ENCODE measurements at regions not wholly inside any gene's neighbourhood (a gene's known extent, or its start where the extent isn't known, plus 50 kb on each side); places are given as distances from the start of the nearest gene placed in this dataset.

DNA sequence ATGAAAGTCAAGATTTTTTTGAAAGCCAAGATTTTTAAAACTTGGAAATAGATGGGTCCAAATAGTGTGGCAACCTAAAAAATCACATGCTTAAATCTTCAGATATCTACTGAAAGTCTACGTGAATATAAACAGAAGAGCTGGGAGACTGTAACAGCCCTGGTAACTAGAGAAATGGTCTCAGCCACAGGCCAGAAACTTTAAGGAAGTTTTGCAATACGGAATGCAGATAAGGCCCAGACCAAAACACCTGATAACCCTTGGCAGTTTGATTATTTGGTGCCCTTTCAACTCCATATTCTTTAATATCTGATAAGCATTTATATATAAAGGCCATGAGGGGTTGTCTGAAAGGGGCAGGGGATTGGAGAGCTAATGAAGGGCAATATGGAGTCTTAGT is 537.3 kb upstream of the TGFBR2 start:
- Mint-ChIP-seq H3K27ac (no peak overlapping the region), H3K4me3 (no peak overlapping the region), H3K36me3 (ENCODE audit: low read depth) (no peaks in the 10 kb centered on the region), H3K4me1 (peaks cover 2% of the 10 kb centered on the region), H3K9me3 (ENCODE audit: low read depth) (peaks cover 5% of the 10 kb centered on the region), H3K27me3 (peaks cover 4% of the 10 kb centered on the region)
- intact Hi-C loops (cut with DNase I, micrococcal nuclease): no loop called here
- POLR2A ChIA-PET: no interaction called here
- CTCF ChIA-PET: no interaction called here
- DNase-seq (no peak), ATAC-seq (no peak)

DNA sequence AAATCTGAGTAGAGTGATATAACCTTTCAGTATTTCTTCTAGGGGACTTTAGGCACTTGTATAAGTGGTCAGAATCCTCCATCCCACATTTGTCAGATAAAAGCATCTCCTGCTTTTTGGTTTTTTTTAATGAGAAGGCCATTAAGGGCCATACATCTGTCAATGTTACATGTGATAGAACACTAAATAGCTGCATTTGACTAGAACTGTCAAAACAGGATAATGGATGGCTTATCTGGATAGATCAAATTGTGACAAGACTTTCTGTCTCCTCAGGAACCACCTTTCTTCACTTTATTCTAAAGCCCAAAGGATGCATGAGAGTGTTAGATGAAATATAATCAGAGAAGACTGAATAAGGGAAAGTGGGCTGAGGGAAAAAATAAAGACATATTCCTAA is 533.4 kb upstream of the TGFBR2 start:
- no peak for DNase-seq
- no peak for ATAC-seq
- ChIA-PET POLR2A (no interaction called here), CTCF (interaction anchor here (1.2 kb wide), 1 partner anchor 126 kb away, joined by 4 read pairs; no protein-coding TSS in a partner anchor)
- Mint-ChIP-seq H3K36me3 (ENCODE audit: low read depth) (no peaks in the 10 kb centered on the region), H3K9me3 (ENCODE audit: low read depth) (no peaks in the 10 kb centered on the region), H3K27me3 (no peaks in the 10 kb centered on the region), H3K4me3 (no peak overlapping the region), H3K4me1 (peaks cover 2% of the 10 kb centered on the region), H3K27ac (no peak overlapping the region)
- intact Hi-C loops (cut with DNase I, micrococcal nuclease): no loop called here

DNA sequence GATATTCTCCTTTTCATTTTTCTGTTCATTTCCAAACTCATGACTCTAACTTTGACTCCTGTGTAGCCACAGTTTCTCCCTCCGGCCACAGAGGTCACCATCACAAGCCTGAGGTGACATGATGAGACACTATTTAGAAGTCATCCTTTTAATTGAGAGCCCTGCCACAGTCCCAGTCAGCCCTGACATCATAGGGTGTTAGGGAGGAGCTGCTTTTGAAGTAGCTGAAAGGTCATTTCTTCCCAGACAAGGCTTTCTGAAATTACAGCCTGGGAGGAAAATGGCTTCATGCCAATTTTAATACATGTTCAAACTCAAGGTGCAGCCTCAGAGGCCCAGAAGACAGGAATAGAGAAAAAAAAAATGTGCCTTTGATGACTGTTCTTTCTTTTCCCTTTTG is 532.8 kb upstream of the TGFBR2 start:
- CTCF ChIA-PET: interaction anchor here (0.8 kb wide), 1 partner anchor 124 kb away, joined by 3 read pairs; no protein-coding TSS in a partner anchor
- H3K4me1 Mint-ChIP-seq: peaks cover 2% of the 10 kb centered on the region
- POLR2A ChIA-PET: no interaction called here
- H3K4me3 Mint-ChIP-seq: no peak overlapping the region
- intact Hi-C loops (cut with DNase I, micrococcal nuclease): no loop called here
- no peaks in the 10 kb centered on the region for H3K36me3 Mint-ChIP-seq (ENCODE audit: low read depth)
- H3K9me3 Mint-ChIP-seq (ENCODE audit: low read depth): no peaks in the 10 kb centered on the region
- DNase-seq (peak; percentile 15), ATAC-seq (peak; percentile 23)
- H3K27me3 Mint-ChIP-seq: no peaks in the 10 kb centered on the region
- no peak overlapping the region for H3K27ac Mint-ChIP-seq

DNA sequence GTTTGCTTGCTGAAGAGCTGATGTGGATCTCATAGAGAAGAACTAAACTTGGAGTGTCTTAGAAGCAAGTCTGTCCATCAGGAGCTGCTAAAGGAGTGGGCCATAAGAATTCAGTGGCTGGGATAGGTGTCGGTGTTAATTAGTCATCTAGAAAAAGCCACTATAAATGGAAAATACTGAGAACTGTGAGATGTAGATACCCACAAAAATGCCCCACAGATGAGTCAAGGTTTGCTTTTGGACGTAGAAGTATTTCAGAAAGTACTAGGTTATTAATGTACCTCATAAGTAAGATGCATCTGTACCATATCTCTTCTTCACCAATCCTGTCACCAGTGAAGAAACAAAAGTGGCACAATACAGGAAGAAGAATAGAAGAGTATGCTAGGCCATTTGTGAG is 530.9 kb upstream of the TGFBR2 start:
- Mint-ChIP-seq H3K4me3 (no peak overlapping the region), H3K27me3 (peaks cover 1% of the 10 kb centered on the region), H3K27ac (no peak overlapping the region), H3K4me1 (peaks cover 2% of the 10 kb centered on the region), H3K9me3 (ENCODE audit: low read depth) (no peaks in the 10 kb centered on the region), H3K36me3 (ENCODE audit: low read depth) (no peaks in the 10 kb centered on the region)
- no peak for ATAC-seq
- intact Hi-C loops (cut with DNase I, micrococcal nuclease): no loop called here
- POLR2A ChIA-PET: no interaction called here
- DNase-seq: no peak
- CTCF ChIA-PET: no interaction called here

DNA sequence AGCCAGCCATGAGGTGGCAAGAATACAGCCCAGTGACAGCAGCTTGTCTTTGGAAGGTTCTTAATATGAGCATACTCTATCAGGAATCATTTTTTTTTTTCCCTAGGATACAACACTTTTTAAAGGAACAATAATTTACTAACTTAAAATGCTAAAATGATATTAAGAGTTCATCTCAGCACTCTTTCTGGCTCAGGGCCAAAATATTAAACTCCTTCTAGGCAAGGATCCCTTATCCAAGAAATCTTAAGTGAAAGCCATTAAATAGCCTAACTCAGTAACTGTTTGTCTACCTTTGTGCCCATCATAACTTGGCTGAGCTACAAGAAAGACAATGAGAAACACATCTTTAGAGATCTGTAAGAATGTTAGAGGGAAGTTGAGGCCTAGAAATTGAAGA is 529.5 kb upstream of the TGFBR2 start:
- no peaks in the 10 kb centered on the region for H3K36me3 Mint-ChIP-seq (ENCODE audit: low read depth)
- H3K27ac Mint-ChIP-seq: no peak overlapping the region
- ChIA-PET CTCF (no interaction called here), POLR2A (no interaction called here)
- peaks cover 2% of the 10 kb centered on the region for H3K27me3 Mint-ChIP-seq
- peaks cover 2% of the 10 kb centered on the region for H3K4me1 Mint-ChIP-seq
- intact Hi-C loops (cut with DNase I, micrococcal nuclease): no loop called here
- no peak for DNase-seq
- H3K9me3 Mint-ChIP-seq (ENCODE audit: low read depth): no peaks in the 10 kb centered on the region
- ATAC-seq: no peak
- H3K4me3 Mint-ChIP-seq: no peak overlapping the region

DNA sequence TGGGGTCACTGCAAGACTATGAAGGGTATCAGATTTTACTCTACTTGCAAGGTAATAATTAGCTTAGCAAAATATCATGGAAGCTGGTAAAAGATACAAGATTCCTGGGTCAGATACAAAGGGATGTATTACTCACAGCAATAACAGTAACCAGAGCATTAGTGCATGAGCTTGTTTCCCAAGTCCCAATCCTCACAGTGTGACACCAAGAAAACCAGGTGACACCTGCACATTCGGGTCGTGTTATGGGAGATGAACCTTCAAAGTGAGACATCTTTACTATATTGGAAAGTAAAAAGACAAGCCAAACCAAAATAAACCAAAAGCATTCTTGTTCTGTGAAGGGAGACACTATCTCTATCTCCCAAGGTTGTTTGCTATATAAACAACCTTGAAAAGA is 528.7 kb upstream of the TGFBR2 start:
- Mint-ChIP-seq H3K4me1 (peaks cover 2% of the 10 kb centered on the region), H3K27me3 (peaks cover 2% of the 10 kb centered on the region), H3K27ac (no peak overlapping the region), H3K36me3 (ENCODE audit: low read depth) (no peaks in the 10 kb centered on the region), H3K4me3 (no peak overlapping the region), H3K9me3 (ENCODE audit: low read depth) (no peaks in the 10 kb centered on the region)
- ChIA-PET CTCF (interaction anchor here (0.9 kb wide), 1 partner anchor 121 kb away, joined by 4 read pairs; no protein-coding TSS in a partner anchor), POLR2A (no interaction called here)
- intact Hi-C loops (cut with DNase I, micrococcal nuclease): no loop called here
- no peak for DNase-seq
- no peak for ATAC-seq

DNA sequence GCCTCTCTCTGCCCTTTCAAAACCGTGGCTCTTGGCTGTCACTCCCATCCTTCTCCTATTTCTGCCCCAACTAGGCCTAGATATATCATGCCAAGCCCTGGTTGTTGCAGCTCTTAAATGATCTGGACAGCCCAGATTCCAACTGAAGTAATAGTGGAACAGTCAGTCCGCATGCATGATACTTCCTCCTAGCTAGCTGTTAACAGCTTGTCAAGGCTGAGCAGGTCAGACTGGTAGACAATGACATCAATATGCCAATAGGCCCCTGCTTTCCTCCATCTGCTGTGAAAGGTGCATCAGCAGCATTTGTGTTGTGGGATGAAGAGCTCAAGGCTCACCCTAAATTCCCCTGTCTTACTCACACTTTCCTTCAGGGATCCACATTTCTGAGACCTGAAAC is 527.7 kb upstream of the TGFBR2 start:
- POLR2A ChIA-PET: no interaction called here
- intact Hi-C loops (cut with DNase I, micrococcal nuclease): no loop called here
- DNase-seq (no peak), ATAC-seq (no peak)
- peaks cover 2% of the 10 kb centered on the region for H3K27me3 Mint-ChIP-seq
- no peak overlapping the region for H3K27ac Mint-ChIP-seq
- H3K9me3 Mint-ChIP-seq (ENCODE audit: low read depth): no peaks in the 10 kb centered on the region
- H3K4me3 Mint-ChIP-seq: no peak overlapping the region
- no peaks in the 10 kb centered on the region for H3K36me3 Mint-ChIP-seq (ENCODE audit: low read depth)
- CTCF ChIA-PET: no interaction called here
- H3K4me1 Mint-ChIP-seq: no peaks in the 10 kb centered on the region

DNA sequence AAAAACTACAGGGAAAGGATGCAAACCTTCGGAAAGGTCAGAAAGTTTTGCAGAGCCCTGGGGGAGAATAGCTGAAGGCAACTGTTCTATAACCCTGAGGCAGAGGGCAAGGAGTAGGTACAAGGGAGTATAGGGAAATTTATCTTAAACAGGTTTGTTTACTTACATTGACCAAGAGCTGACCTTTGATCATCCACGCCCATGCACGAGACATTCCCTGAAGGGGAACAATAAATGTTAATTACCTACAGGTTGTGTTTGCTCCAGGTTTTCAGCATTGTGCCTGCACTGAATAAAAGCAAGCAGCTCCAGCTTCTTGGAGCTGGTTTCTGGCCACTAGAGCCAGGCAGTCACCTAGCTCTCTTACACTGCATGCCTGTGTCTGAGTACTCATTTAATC is 524.5 kb upstream of the TGFBR2 start:
- no peak overlapping the region for H3K27ac Mint-ChIP-seq
- CTCF ChIA-PET: interaction anchor here (0.7 kb wide), 1 partner anchor 611 kb away, joined by 4 read pairs; no protein-coding TSS in a partner anchor
- peaks cover 5% of the 10 kb centered on the region for H3K4me1 Mint-ChIP-seq
- no peaks in the 10 kb centered on the region for H3K36me3 Mint-ChIP-seq (ENCODE audit: low read depth)
- POLR2A ChIA-PET: no interaction called here
- H3K4me3 Mint-ChIP-seq: no peak overlapping the region
- H3K27me3 Mint-ChIP-seq: peaks cover 7% of the 10 kb centered on the region
- ATAC-seq (no peak), DNase-seq (no peak)
- H3K9me3 Mint-ChIP-seq (ENCODE audit: low read depth): no peaks in the 10 kb centered on the region
- intact Hi-C loops (cut with DNase I, micrococcal nuclease): no loop called here

DNA sequence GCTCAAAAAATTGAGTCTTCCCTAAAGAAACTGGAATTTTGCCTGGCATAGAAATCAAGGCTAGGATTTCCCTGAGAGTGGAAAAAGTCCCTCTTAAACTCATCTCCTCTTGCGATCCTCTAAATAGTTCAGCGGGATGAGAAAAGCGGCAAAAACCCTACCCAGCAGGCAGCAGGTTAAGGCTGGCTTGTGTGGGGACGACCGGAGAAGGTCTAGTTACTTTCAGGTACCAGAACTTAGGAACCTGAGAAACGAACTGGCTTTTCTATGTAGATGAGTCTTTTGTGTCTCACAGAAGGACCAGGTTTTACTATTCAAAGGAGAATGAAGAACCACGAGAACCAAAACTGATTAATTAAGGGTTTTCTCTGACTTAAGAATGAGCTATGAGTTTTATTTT is 523.7 kb upstream of the TGFBR2 start:
- peaks cover 5% of the 10 kb centered on the region for H3K4me1 Mint-ChIP-seq
- DNase-seq (no peak), ATAC-seq (no peak)
- no peak overlapping the region for H3K27ac Mint-ChIP-seq
- POLR2A ChIA-PET: no interaction called here
- CTCF ChIA-PET: interaction anchor here (0.7 to 1.2 kb wide), 2 partner anchors 31 to 610 kb away, joined by 3 to 4 read pairs; no protein-coding TSS in a partner anchor
- intact Hi-C loops (cut with DNase I, micrococcal nuclease): no loop called here
- no peaks in the 10 kb centered on the region for H3K36me3 Mint-ChIP-seq (ENCODE audit: low read depth)
- H3K4me3 Mint-ChIP-seq: no peak overlapping the region
- peaks cover 8% of the 10 kb centered on the region for H3K27me3 Mint-ChIP-seq
- no peaks in the 10 kb centered on the region for H3K9me3 Mint-ChIP-seq (ENCODE audit: low read depth)

DNA sequence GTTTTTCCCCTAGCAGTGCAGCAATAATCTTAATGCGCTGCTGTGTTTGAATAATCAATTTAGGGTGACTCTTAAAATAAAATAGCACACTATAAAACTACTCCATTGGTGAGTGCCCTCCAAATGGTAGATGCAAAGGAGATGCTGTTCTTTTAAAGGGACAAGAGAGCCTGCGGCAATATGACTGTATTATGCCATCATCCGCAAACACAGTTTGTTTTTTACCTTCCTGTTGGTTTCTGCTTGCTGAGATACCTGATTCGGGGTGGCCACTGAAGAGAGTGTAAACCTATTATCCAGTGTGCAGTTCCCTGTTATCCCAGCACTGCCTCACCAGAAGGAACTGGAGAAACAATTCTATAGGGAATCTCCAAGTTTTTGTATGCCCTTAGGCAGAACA is 523.1 kb upstream of the TGFBR2 start:
- H3K27ac Mint-ChIP-seq: no peak overlapping the region
- no peaks in the 10 kb centered on the region for H3K9me3 Mint-ChIP-seq (ENCODE audit: low read depth)
- peaks cover 5% of the 10 kb centered on the region for H3K4me1 Mint-ChIP-seq
- peaks cover 9% of the 10 kb centered on the region for H3K27me3 Mint-ChIP-seq
- ChIA-PET POLR2A (no interaction called here), CTCF (interaction anchor here (1.2 kb wide), 1 partner anchor 30 kb away, joined by 3 read pairs; no protein-coding TSS in a partner anchor)
- no peak for DNase-seq
- ATAC-seq: no peak
- H3K36me3 Mint-ChIP-seq (ENCODE audit: low read depth): no peaks in the 10 kb centered on the region
- H3K4me3 Mint-ChIP-seq: no peak overlapping the region
- intact Hi-C loops (cut with DNase I, micrococcal nuclease): no loop called here

DNA sequence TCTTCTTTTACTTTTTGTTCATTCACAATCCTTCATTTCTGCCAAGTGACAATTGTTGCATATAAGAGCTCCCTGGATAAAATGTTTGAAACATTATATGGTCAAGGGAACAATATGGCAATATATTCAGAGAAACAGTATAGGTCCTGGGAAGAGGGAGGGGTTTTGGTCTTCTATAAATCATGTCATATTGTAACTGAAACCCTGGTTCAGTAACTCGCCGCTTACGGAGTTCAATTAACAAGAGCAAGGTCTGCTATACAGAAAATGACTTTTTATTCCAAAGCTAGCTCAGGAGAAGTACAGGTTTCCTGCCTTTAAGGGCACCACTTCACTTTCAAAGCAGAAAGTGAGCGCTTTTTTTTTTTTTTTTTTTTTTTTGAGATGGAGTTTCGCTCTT is 522.1 kb upstream of the TGFBR2 start:
- no peak for DNase-seq
- peaks cover 11% of the 10 kb centered on the region for H3K27me3 Mint-ChIP-seq
- ChIA-PET CTCF (no interaction called here), POLR2A (no interaction called here)
- H3K9me3 Mint-ChIP-seq (ENCODE audit: low read depth): no peaks in the 10 kb centered on the region
- peaks cover 5% of the 10 kb centered on the region for H3K4me1 Mint-ChIP-seq
- H3K4me3 Mint-ChIP-seq: no peak overlapping the region
- H3K36me3 Mint-ChIP-seq (ENCODE audit: low read depth): no peaks in the 10 kb centered on the region
- H3K27ac Mint-ChIP-seq: no peak overlapping the region
- intact Hi-C loops (cut with DNase I, micrococcal nuclease): no loop called here
- ATAC-seq: no peak

DNA sequence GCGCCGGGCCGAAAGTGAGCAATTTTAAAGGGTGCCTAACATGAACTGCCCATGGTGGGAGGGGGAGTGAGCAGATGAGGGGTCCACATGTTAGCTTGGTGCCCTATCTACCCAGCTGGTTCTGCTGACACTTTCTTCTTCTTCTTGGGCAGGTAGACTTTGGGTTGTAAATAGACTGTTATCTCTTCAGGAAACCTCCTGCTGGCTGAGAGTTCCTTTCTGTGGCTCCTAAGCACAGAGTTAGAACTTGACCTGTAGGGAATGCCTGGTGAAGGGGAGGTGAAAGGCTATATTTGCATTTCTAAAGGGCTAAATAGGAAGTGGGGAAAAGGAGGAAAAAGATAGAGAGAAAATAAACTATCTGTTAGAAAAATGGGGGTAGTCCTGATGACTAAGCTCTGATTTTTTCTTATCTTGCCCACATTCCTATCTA is 521.4 kb upstream of the TGFBR2 start:
- DNase-seq: no peak
- intact Hi-C loops (cut with DNase I, micrococcal nuclease): no loop called here
- no peak overlapping the region for H3K27ac Mint-ChIP-seq
- H3K36me3 Mint-ChIP-seq (ENCODE audit: low read depth): no peaks in the 10 kb centered on the region
- peaks cover 5% of the 10 kb centered on the region for H3K4me1 Mint-ChIP-seq
- ChIA-PET POLR2A (no interaction called here), CTCF (no interaction called here)
- H3K27me3 Mint-ChIP-seq: peaks cover 11% of the 10 kb centered on the region
- H3K9me3 Mint-ChIP-seq (ENCODE audit: low read depth): no peaks in the 10 kb centered on the region
- no peak for ATAC-seq
- H3K4me3 Mint-ChIP-seq: no peak overlapping the region

DNA sequence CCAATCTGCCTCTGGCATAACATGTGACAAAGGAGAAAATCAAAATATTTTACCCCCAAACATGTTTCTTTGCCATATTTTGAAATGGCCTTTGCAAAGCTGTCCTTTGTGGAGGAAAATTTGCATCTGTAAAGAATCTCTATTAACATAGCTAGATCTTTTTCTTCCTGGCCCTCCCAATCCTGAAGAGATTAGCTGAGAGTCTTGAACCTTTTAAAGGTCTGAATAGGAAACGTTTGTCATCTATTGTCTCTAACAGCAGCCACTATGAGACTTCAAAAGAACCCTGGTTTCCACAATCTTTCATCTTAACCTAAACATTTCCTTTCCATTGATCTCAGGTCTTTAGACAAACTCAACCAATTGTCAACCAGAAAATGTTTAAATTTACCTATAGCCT is 520.9 kb upstream of the TGFBR2 start:
- DNase-seq (no peak), ATAC-seq (no peak)
- Mint-ChIP-seq H3K9me3 (ENCODE audit: low read depth) (no peaks in the 10 kb centered on the region), H3K27me3 (peaks cover 10% of the 10 kb centered on the region), H3K4me1 (peaks cover 5% of the 10 kb centered on the region), H3K36me3 (ENCODE audit: low read depth) (no peaks in the 10 kb centered on the region), H3K27ac (no peak overlapping the region), H3K4me3 (no peak overlapping the region)
- ChIA-PET CTCF (no interaction called here), POLR2A (no interaction called here)
- intact Hi-C loops (cut with DNase I, micrococcal nuclease): no loop called here

Data from activated CD4-positive, alpha-beta T cell treated with anti-CD3 and anti-CD28 coated beads for 36 hours (primary cell).